Coronary artery (tissue), 2 donors: ENCODE measurements at regions not wholly inside any gene's neighbourhood (a gene's known extent, or its start where the extent isn't known, plus 50 kb on each side); places are given as distances from the start of the nearest gene placed in this dataset.
"Not testable (repeated sequence)": the region's sequence is repeated elsewhere in the genome, so short reads cannot be mapped to it uniquely, and the experiment has no call there.

ENCODE experiments used
- DNase-seq: peaks from one replicate; pipeline ENCODE4 v3.0.0-alpha.2; 2017; ENCODE audit warnings: low spot score
- H3K27ac ChIP-seq, 2 donors: fragments of 200-600 bp; sonication (generic); one replicate each; pipeline ENCODE4 v1.5.1; 2016 to 2019
- H3K4me3 ChIP-seq: fragments of 200-600 bp; sonication (generic); 2 replicates; pipeline ENCODE4 v1.5.1; 2016; ENCODE audit warnings: mild to moderate bottlenecking, moderate library complexity
- CTCF ChIP-seq: fragments of 200-600 bp; sonication (generic); IDR thresholded peaks from one replicate; pipeline ENCODE4 v1.5.1; 2019; ENCODE audit warnings: antibody characterized with exemption

- no peak overlapping the region for H3K27ac ChIP-seq
- DNase-seq = no peak
- no peak for TF ChIP-seq CTCF
- H3K4me3 ChIP-seq = no peak overlapping the region
Measured at GRCh38 chr17:21774263-21774662, 81.9 kb downstream of the KCNJ18 start.

GRCh38 chr17:21775566-21775965 lies 83.2 kb downstream of the KCNJ18 start:
- H3K4me3 ChIP-seq, DNase-seq, H3K27ac ChIP-seq: not testable (repeated sequence)

- not testable (repeated sequence) for H3K27ac ChIP-seq, DNase-seq, H3K4me3 ChIP-seq
Measured at GRCh38 chr17:21776921-21777320, 84.6 kb downstream of the KCNJ18 start.

GRCh38 chr17:21778866-21779265 lies 86.5 kb downstream of the KCNJ18 start:
- not testable (repeated sequence) for DNase-seq, H3K27ac ChIP-seq, H3K4me3 ChIP-seq

- H3K27ac ChIP-seq, DNase-seq, H3K4me3 ChIP-seq: not testable (repeated sequence)
Measured at GRCh38 chr17:21780293-21780888, 88.1 kb downstream of the KCNJ18 start.

- H3K27ac ChIP-seq, DNase-seq, H3K4me3 ChIP-seq: not testable (repeated sequence)
Measured at GRCh38 chr17:21780919-21781665, 88.8 kb downstream of the KCNJ18 start.

- H3K4me3 ChIP-seq, DNase-seq, H3K27ac ChIP-seq: not testable (repeated sequence)
Measured at GRCh38 chr17:21781666-21782024, 89.3 kb downstream of the KCNJ18 start.

GRCh38 chr17:21782107-21782506 lies 89.8 kb downstream of the KCNJ18 start:
- not testable (repeated sequence) for DNase-seq, H3K4me3 ChIP-seq, H3K27ac ChIP-seq

GRCh38 chr17:21782604-21783003 lies 90.3 kb downstream of the KCNJ18 start:
- not testable (repeated sequence) for DNase-seq, H3K27ac ChIP-seq, H3K4me3 ChIP-seq

GRCh38 chr17:21783017-21783416 lies 90.7 kb downstream of the KCNJ18 start:
- H3K27ac ChIP-seq, DNase-seq, H3K4me3 ChIP-seq: not testable (repeated sequence)

- DNase-seq, H3K27ac ChIP-seq, H3K4me3 ChIP-seq: not testable (repeated sequence)
Measured at GRCh38 chr17:21814272-21814671, 121.9 kb downstream of the KCNJ18 start.

- DNase-seq = peak; percentile 57
- Histone ChIP-seq H3K27ac (no peak overlapping the region), H3K4me3 (no peak overlapping the region)
- TF ChIP-seq CTCF = no peak
Measured at GRCh38 chr17:21814776-21815175, 122.5 kb downstream of the KCNJ18 start.
